Heart left ventricle (tissue), 13 donors: ENCODE measurements at regions not wholly inside any gene's neighbourhood (a gene's known extent, or its start where the extent isn't known, plus 50 kb on each side); places are given as distances from the start of the nearest gene placed in this dataset.

ENCODE experiments used
- CTCF ChIP-seq, 12 donors: fragments of 200-600 bp; sonication (generic) in 4 of 12; IDR thresholded peaks; one replicate each; pipeline versions ENCODE4 v1.5.0 to v1.8.0; 2018 to 2022; ENCODE audit warnings: antibody characterized with exemption in 12 of 12, mild to moderate bottlenecking in 5 of 12
- POLR2A ChIP-seq, 2 donors: fragments of 450-650 bp; IDR thresholded peaks; one replicate each; pipeline ENCODE4 v1.6.1; 2017; ENCODE audit warnings: antibody characterized with exemption in 2 of 2, mild to moderate bottlenecking in 2 of 2, moderate library complexity in 2 of 2
- donor health status: ischemic (EF 13 %, LVEDD 7.1; RV severe dilation, severe dysfunction).
- donor health status: DM: no; HTN: yes; CAD: no.
- donor health status: DM: no; HTN: no; CAD: no.
- donor health status: ischemic (EF 25% LVEDD 6.9; RV normal size, moderate dysfunction).
- donor health status: ischemic (EF 25% LVEDD 5.7; RV mildly dilated, moderate dysfunction).
- donor health status: ischemic (EF 35%, LVEDD 5.7; RV mildly dilated, moderate dysfunction).
- donor health status: nonischemic (EF 11% LVEDD 7.7; RV severe dilation, severe dysfunction).
- donor health status: DM: yes; HTN: yes; CAD: no.
- donor health status: PGD.
- donor health status: ischemic (EF 29% LVEDD 5.4; RV normal size, mild dysfunction).
- donor health status: nonischemic (EF 23%, LVEDD 6.1; RV moderate dilation, normal function).

DNA sequence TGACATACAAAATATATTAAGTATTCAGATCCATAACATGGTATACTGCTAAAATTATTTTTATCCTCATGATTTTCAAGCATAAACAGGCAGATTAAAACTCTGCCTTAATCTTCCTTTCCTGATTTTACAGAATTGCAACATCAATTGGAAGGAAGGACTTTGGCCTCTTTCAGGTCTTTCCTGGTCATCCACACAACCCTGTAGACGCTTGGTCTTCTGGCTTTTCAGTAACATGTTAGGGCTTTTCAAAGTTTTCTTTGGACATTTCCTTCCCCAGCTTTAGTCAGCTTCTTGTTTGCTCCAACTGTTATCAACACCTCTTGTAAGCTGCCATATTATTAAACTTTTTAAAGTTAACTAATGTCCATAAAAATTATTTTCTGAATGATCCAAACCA lies 1364.9 kb upstream of the NRXN1 start:
- TF ChIP-seq CTCF (IDR thresholded peaks at IDR 0.05) (no peak), POLR2A (IDR thresholded peaks at IDR 0.05) (no peak)
